ENCODE measurements at regions not wholly inside any gene's neighbourhood (a gene's known extent, or its start where the extent isn't known, plus 50 kb on each side); places are given as distances from the start of the nearest gene placed in this dataset.

- H3K27me3 ChIP-seq: no peaks in the 10 kb centered on the region
- H3K4me3 ChIP-seq: no peak overlapping the region
- no peaks in the 10 kb centered on the region for H3K9me3 ChIP-seq
- H3K4me1 ChIP-seq: no peaks in the 10 kb centered on the region
- no peak for DNase-seq (ENCODE audit: extremely low spot score)
- intact Hi-C loops (cut with DNase I): no loop called here
- H3K36me3 ChIP-seq: no peaks in the 10 kb centered on the region
- TF ChIP-seq EP300 (IDR thresholded peaks at IDR 0.05) (no peak), POLR2AphosphoS5 (IDR thresholded peaks at IDR 0.05) (no peak), POLR2A (IDR thresholded peaks at IDR 0.05; ENCODE audit: low read depth) (no peak), CTCF (IDR thresholded peaks at IDR 0.05) (no peak)
- 68% methylated on average over 18 of the region's 18 CpGs for WGBS
- no peak overlapping the region for H3K27ac ChIP-seq (replicated peaks in 1 of 4)
Measured at GRCh38 chr4:188619456-188620149, 480.4 kb downstream of the TRIML1 start.

GRCh38 chr4:188620608-188621007 lies 481.4 kb downstream of the TRIML1 start:
- Histone ChIP-seq H3K27me3 (no peaks in the 10 kb centered on the region), H3K4me3 (no peak overlapping the region), H3K9me3 (no peaks in the 10 kb centered on the region), H3K4me1 (no peaks in the 10 kb centered on the region), H3K36me3 (no peaks in the 10 kb centered on the region), H3K27ac (replicated peaks in 1 of 4) (no peak overlapping the region)
- WGBS: 68% methylated on average over 2 of the region's 2 CpGs
- intact Hi-C loops (cut with DNase I): no loop called here
- no peak for TF ChIP-seq CTCF (IDR thresholded peaks at IDR 0.05)
- TF ChIP-seq POLR2A (IDR thresholded peaks at IDR 0.05; ENCODE audit: low read depth): no peak
- no peak for TF ChIP-seq POLR2AphosphoS5 (IDR thresholded peaks at IDR 0.05)
- no peak for TF ChIP-seq EP300 (IDR thresholded peaks at IDR 0.05)
- DNase-seq (ENCODE audit: extremely low spot score): no peak

GRCh38 chr4:188623314-188623854 lies 484.1 kb downstream of the TRIML1 start:
- intact Hi-C loops (cut with DNase I): no loop called here
- no peak overlapping the region for H3K4me3 ChIP-seq

GRCh38 chr4:188624370-188624769 lies 485.1 kb downstream of the TRIML1 start:
- no peak for DNase-seq (ENCODE audit: extremely low spot score)
- TF ChIP-seq POLR2AphosphoS5 (IDR thresholded peaks at IDR 0.05): no peak
- TF ChIP-seq POLR2A (IDR thresholded peaks at IDR 0.05; ENCODE audit: low read depth): no peak
- TF ChIP-seq CTCF (IDR thresholded peaks at IDR 0.05): no peak
- no peak for TF ChIP-seq EP300 (IDR thresholded peaks at IDR 0.05)
- H3K4me1 ChIP-seq: no peaks in the 10 kb centered on the region
- no peaks in the 10 kb centered on the region for H3K9me3 ChIP-seq
- no peaks in the 10 kb centered on the region for H3K36me3 ChIP-seq
- H3K27me3 ChIP-seq: no peaks in the 10 kb centered on the region
- 30% methylated on average over 4 of the region's 4 CpGs for WGBS
- intact Hi-C loops (cut with DNase I): no loop called here
- no peak overlapping the region for H3K4me3 ChIP-seq
- no peak overlapping the region for H3K27ac ChIP-seq (replicated peaks in 1 of 4)

More at GRCh38 chr4:188623314-188623854, 484.1 kb downstream of the TRIML1 start:
- DNase-seq (ENCODE audit: extremely low spot score): no peak
- no peaks in the 10 kb centered on the region for H3K4me1 ChIP-seq
- H3K27ac ChIP-seq (replicated peaks in 1 of 4): no peak overlapping the region
- WGBS: 66% methylated on average over 4 of the region's 4 CpGs
- no peaks in the 10 kb centered on the region for H3K27me3 ChIP-seq
- H3K9me3 ChIP-seq: no peaks in the 10 kb centered on the region
- TF ChIP-seq EP300 (IDR thresholded peaks at IDR 0.05): no peak
- no peak for TF ChIP-seq POLR2A (IDR thresholded peaks at IDR 0.05; ENCODE audit: low read depth)
- TF ChIP-seq POLR2AphosphoS5 (IDR thresholded peaks at IDR 0.05): no peak
- no peak for TF ChIP-seq CTCF (IDR thresholded peaks at IDR 0.05)
- no peaks in the 10 kb centered on the region for H3K36me3 ChIP-seq
